GM19452 (cell line): ENCODE measurements at regions not wholly inside any gene's neighbourhood (a gene's known extent, or its start where the extent isn't known, plus 50 kb on each side); places are given as distances from the start of the nearest gene placed in this dataset.

ENCODE experiments used
- ATAC-seq: cut with Tn5 transposase; IDR thresholded peaks from one replicate; pipeline ENCODE4 v1.9.1; 2021; ENCODE audit not compliant: unreplicated experiment

DNA sequence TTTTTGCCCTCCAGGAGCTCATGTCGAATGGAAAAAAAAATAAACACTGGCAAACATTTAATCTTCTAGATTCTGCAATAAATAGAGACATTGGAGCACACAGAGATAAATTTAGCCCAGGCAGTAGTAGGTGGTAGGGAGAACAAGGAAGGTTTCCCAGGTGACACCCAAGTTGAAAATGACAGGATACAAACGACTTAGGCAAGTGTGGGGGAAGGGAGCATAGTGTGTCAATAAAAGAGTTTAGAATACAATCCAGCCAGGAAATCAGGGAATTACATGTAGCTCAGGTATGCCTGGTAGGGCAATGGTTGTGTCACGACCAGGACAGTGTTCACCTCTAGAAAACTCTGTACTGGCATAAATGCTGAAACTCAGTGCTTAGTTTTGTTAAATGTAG lies 364.6 kb upstream of the AGTR1 start:
- ATAC-seq, result no peak

GRCh38 chr3:148335612-148336011 lies 362.1 kb upstream of the AGTR1 start:
- no peak for ATAC-seq

DNA sequence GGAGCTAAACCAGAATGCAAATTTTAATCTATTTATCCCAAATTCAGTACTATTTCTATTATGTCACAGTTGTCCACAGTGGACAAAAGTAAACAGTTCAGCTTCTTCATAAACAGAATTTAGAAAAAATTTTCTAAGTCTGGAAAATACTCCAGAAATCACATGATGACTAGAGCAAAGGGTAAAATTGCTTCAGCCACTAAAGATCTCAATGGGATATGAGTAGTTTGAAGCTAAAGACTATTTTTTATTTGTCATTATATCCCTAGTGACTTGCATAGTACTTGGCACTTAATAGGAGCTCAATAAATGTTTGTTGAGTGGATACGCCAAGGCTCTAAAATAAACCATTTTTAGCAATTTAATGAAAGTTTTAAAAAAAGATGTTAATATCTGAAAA lies 354.3 kb upstream of the AGTR1 start:
- no peak for ATAC-seq

GRCh38 chr3:148344521-148344920 lies 353.2 kb upstream of the AGTR1 start:
- ATAC-seq, result no peak

- ATAC-seq, result no peak
Measured at GRCh38 chr3:148360051-148360450, 337.7 kb upstream of the AGTR1 start.

DNA sequence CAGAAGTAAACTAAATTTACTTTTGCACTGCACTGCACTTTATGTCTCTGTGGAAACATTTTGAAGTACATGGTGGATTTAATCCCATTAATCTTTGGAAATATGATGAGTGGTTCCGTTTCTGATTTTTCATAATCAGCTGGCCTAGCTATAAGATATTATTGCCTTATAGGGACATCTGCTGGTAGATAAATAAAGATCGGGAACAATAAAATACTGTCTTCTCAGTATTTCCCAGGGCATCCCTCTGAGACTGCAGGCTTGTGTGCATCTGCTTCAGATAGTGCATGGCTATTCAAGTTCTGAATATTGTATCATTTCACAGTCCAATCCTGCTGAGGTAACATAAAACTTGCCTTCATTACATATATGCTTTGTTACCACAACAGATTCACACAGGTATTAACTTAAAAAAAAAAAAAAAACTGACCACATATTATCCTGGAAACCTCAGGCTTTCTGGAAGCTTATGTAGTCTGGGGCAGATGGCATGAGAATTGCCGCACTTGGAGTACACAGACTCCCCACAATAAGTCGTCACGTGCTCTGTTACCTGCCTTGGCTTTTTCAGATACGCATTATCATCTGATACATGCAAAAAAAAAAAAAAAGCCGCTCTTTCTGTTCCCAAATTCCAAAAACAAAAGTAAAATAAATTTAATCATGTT lies 330.8 kb upstream of the AGTR1 start:
- no peak for ATAC-seq

- ATAC-seq, result no peak
Measured at GRCh38 chr3:148367756-148368155, 329.9 kb upstream of the AGTR1 start.

DNA sequence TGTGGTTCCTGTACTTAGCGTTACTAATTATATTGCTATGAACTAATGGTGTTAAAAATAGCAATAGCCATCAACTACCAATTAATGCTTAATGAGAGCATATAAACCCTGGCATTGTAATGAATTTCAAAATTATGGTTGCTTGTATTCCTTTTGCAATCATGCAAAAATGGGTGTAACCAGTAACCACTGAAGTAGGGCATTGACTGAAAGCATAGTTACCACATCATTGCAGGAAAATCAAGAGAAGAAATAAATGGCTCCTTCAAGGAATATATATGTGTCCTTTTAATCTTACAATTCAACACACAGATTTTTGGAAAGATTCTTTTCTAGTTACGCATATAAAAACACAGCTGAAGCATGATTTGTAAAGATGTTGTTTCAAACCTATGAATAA lies 328.3 kb upstream of the AGTR1 start:
- ATAC-seq, result no peak

DNA sequence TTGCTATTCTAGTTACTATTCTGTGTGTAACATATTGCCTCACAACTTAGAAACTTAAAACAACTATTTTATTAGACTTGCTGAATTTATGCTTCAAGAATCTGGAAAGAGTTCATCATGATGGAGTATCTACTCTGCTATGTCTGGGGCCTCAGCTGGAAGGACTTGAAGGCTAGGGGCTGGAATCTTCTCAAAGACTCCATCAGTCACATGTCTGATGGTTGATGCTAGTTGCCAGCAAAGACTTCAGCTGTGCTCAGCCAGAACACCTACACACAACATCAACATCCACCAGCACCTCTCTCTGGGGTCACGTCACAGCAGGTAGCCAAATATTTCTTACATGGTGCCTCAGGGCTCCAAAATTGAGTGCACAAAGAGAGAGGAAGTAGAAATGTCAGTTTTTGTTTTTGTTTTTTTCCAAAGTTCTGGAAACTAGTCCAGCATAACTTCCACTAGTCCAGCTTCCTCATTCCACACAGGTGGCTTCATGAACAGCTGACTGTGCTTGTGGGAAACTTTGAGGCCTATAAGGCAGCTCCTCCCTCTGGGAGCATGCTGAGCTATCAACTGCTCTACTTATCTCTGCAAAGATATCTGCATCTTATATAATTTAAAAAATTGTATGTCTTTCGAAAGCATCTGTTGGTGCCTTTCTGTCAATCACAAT lies 325.4 kb upstream of the AGTR1 start:
- no peak for ATAC-seq

DNA sequence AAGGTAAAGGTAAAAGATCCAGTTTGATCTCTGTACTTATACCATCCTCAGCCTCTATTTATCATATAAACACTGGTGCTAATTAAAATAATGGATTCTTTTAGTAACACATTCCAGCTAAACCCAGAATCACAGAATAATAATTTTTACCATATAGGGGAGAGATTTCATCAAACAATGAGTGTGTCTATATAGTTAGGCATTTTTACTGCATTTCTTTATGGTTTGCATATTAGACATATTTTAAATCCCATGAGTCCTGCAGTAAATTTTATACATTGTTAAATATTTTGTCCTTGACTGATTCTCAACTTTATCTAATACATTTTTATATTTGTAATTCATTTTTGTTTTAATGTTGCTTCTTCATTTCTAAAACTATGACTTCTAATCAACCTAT lies 323.7 kb upstream of the AGTR1 start:
- no peak for ATAC-seq

DNA sequence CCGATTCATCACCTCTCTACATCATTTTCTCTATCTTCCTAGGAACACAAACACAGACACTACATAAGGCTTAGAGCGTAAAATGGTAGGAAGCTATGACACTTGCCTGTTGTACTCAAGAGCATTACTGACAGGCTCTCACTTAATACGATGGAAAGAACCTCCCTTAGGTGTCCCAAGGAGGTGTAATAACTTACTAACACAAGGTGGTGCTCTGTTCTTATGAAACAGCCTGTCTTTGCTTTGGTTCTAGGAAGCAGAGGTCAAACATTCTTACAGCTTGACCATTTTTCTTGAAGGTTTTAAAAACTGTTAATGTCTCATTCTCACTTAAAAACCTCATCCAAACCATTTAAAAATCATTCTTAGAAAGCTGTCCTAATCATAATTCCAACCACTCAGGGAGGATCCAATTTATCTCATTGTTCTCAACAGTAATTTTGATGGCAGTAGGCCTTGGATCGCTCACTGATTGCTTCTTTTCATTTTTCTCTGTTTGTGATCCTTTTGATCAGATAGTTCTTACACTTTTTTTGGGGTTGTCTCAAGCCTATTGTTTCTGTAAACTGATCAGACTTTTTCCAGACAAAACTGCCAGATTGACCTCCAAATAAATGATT lies 317.8 kb upstream of the AGTR1 start:
- no peak for ATAC-seq

DNA sequence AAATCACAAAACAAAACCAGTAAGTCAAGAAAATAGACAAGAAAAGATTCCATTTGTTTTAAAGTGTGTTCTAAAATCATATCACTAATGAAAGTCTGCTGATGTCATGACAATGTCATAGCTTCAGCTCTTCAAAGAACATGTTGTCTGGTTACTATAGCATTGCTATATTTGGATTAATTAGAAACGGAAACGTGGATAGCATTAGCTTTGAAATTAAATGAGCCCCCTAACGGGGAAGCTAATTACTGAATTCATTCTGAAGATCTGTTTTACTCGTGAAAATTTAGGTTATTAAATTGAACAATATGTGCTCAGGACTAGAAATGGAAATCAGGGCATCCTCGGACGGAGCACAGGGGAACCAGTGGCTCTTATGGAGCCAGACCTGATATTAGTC lies 316.7 kb upstream of the AGTR1 start:
- ATAC-seq, result no peak

- no peak for ATAC-seq
Measured at GRCh38 chr3:148389916-148390315, 307.8 kb upstream of the AGTR1 start.

- no peak for ATAC-seq
Measured at GRCh38 chr3:148395821-148396220, 301.9 kb upstream of the AGTR1 start.

DNA sequence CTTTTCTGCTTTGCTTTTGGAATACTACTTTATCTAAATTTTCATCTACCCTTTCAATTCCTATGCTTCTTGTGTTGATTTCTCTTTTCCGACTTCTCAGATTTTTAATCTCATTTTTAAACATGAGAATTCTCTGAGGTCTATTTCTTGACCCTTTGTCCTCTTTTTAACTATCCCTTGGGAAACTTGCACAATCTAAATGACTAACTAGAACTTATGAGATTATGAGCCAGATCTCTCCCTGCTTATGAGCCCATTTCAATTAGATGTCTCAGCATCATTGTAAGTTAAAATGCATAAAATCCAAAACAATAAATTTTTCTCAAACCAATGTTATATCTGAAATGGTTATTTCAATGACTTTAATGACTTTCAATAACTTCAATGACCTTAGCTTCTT lies 296.9 kb upstream of the AGTR1 start:
- no peak for ATAC-seq

GRCh38 chr3:148408667-148409066 lies 289.0 kb upstream of the AGTR1 start:
- ATAC-seq, result no peak

DNA sequence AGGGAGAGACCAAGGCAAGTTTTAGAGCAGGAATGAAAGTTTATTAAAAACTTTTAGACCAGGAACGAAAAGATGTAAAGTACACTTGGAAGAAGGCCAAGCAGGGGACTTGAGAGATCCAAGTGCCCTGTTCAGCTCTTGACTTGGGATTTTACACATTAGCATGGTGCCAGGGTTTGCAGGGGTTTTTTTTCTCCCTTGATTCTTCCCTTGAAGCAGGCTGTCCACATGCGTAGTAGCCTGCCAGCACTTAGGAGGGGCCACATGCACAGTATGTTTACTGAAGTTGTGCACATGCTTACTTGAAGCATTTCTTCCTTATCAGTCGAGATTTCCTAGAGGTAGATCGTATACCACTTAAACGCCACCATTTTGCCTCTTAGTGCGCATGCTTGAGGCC lies 277.5 kb upstream of the AGTR1 start:
- ATAC-seq, result no peak

DNA sequence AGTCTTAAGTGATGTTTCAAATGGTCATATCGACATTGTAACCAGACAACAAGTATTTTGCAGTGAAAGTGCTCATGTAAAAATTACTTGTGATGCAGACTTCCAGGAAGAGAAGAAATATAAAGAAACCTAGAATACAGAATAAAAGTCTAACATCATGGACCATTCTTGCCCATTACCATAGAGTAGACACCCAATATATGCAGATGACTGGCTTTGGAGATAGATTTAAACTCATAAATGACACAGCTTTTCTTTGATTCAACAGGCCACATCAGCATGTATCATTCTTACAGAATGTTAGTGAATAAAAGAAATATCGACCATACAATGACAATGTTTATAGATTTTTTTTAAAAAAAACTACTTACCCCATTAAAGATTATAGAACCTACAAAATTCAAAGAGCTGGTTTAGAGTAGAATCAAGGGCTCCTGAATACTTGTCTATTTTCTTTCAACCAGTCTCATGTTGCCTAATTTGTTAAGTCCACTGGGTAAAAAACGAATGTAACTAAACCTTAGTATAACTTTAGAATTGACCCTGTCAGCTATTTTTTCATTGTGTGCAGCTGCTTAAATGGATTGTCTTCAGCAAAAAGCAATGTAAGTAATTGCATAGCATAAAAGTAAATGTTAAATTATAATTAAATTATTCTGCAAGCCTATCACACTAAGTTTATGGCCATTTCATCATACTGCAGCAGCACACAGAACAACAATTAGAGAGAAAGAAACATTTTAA lies 268.7 kb upstream of the AGTR1 start:
- ATAC-seq, result no peak

GRCh38 chr3:148433665-148434064 lies 264.0 kb upstream of the AGTR1 start:
- no peak for ATAC-seq

DNA sequence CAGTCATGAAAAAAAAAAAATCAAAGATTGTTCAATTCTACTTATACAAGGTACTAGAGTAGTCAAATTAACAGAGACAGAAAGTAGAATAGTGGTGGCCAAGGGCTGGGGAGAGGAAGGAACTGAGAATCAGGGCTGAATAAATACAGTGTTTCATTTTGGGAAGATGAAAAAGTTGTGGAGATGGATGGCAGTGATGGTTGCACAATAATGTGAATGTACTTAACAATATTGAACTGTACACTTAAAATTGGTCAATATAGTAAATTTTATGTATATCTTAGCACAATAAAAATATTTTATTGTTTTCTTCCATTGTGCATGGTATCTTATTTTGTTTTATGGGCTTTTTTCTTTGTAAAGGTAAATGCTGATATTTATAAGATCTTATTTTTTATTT lies 262.2 kb upstream of the AGTR1 start:
- no peak for ATAC-seq

DNA sequence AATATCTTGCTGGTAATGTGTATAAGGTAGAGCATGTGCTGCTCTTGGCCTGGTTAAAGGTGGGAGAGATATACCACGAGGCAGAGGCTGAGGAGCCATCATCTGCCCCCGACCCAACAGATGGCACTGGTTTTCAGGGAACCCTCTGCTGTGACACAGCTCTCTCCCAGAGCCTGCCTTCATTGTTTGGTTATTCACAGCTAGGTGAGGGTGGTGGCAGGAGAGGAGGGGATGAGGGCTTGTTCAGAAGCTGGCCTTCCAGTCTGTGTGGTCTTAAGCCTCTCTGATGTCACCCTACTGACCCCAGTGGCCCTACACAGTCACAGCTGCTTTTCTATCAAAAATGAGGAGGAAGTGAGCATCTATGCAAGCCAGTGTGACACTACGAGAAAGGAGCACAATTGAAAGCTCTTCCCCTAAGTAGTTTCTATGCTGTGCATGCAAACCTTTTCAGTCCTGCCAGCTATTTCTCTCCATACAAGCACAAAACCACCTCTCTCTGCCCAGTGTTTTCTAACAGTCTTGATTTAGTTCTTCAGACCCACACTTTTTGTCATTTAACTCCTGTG lies 258.4 kb upstream of the AGTR1 start:
- no peak for ATAC-seq

DNA sequence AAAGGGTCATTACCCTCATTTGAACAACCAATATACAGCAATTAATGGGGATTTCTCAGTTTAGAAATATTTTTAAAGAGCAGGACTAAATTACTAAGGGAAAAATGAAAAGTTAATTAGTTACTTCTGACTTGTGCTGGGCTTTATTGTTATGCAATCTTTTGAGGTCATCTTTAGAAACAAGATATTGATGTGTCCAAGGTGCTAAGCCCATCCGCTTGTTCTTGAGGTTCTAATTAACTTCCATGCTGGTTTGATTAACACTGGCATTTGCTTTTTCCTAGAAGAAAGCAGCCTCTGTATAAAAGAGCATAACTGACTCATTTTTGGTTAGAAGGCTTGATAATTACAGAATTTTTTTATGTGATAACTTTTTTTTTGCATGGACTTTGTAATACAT lies 256.5 kb upstream of the AGTR1 start:
- ATAC-seq, result no peak
